Right lobe of liver (tissue), 6 donors: ENCODE measurements at regions not wholly inside any gene's neighbourhood (a gene's known extent, or its start where the extent isn't known, plus 50 kb on each side); places are given as distances from the start of the nearest gene placed in this dataset.

Source experiments
- ATAC-seq, 4 donors: fragments of 200-7000 bp; cut with Tn5 transposase; one replicate each; pipeline ENCODE4 v1.9.1; 2020; ENCODE audit warnings: mild to moderate bottlenecking in 4 of 4, moderate library complexity in 4 of 4
- DNase-seq, 3 donors: peaks; one replicate each; pipeline ENCODE4 v3.0.0-alpha.2; 2020
- H3K27ac ChIP-seq, 3 donors: fragments of 200-600 bp; one replicate each; pipeline ENCODE4 v1.8.0; 2022
- H3K27me3 ChIP-seq, 2 donors: fragments of 200-600 bp; one replicate each; pipeline ENCODE4 v1.8.0; 2022
- H3K36me3 ChIP-seq, 4 donors: fragments of 200-600 bp; sonication (generic) in 1 of 4; one replicate each; pipeline versions ENCODE4 v1.5.1 to v1.8.0; 2017 to 2022; ENCODE audit warnings: control low read depth in 1 of 4
- H3K4me1 ChIP-seq, 4 donors: fragments of 200-600 bp; sonication (generic) in 1 of 4; one replicate each; pipeline versions ENCODE4 v1.5.1 to v1.8.0; 2017 to 2022; ENCODE audit warnings: control low read depth in 1 of 4
- H3K4me3 ChIP-seq, 3 donors: fragments of 200-600 bp; one replicate each; pipeline ENCODE4 v1.8.0; 2022
- H3K9me3 ChIP-seq, 4 donors: fragments of 200-600 bp; sonication (generic) in 1 of 4; one replicate each; pipeline versions ENCODE4 v1.5.1 to v1.8.0; 2017 to 2022; ENCODE audit warnings: control low read depth in 1 of 4
- CTCF ChIP-seq, 4 donors: fragments of 200-600 bp in 3 of 4; fragments of 450-650 bp in 1 of 4; IDR thresholded peaks; one replicate each; pipeline versions ENCODE4 v1.5.1 to v1.8.0; 2016 to 2022; ENCODE audit warnings: antibody characterized with exemption in 4 of 4, mild to moderate bottlenecking in 2 of 4
- POLR2A ChIP-seq: fragments of 450-650 bp; IDR thresholded peaks from one replicate; pipeline ENCODE4 v1.6.1; 2017; ENCODE audit warnings: antibody characterized with exemption, mild to moderate bottlenecking
- WGBS: methylation state at CpG from one replicate; pipeline ENCODE4 v1.1.6; 2018; ENCODE audit warnings: low coverage, low lambda C conversion rate; ENCODE audit not compliant: insufficient coverage; ENCODE audit errors: missing lambda C conversion rate; 5-methylcytosine and 5-hydroxymethylcytosine counted together
- intact Hi-C, 2 donors: fragments of 100-400 bp; cut with DNase I; formaldehyde crosslinking; loops; one replicate each; pipeline versions ENCODE4 v1.11.2 to v1.14.1; 2022
- donor health status: DM: no; HTN: yes; CAD: no.
- donor health status: DM: no; HTN: no; CAD: no.
- donor health status: DM: no; HTN: no; CAD: no.
- donor health status: DM: no; HTN: yes; CAD: no.
- donor health status: DM: no; HTN: yes; CAD: no.

- intact Hi-C loops: no loop called here
- DNase-seq: no peak
- ATAC-seq: peak; percentile 60 to 73 (median 66)
Measured at GRCh38 chr2:177147093-177147694, 65.4 kb upstream of the HNRNPA3 start.

GRCh38 chr2:177147834-177148445, 64.7 kb upstream of the HNRNPA3 start:
- DNase-seq (no peak), ATAC-seq (no peak)
- intact Hi-C loops: no loop called here
- H3K4me3 ChIP-seq: no peak overlapping the region
- no peak overlapping the region for H3K27ac ChIP-seq
- no peaks in the 10 kb centered on the region for H3K9me3 ChIP-seq
- 15% methylated on average over 13 of the region's 13 CpGs for WGBS
- H3K27me3 ChIP-seq: no peaks in the 10 kb centered on the region
- no peak for TF ChIP-seq CTCF (IDR thresholded peaks at IDR 0.05)
- peaks cover 0 to 5% (median 0%) of the 10 kb centered on the region in 4 donors for H3K4me1 ChIP-seq
- H3K36me3 ChIP-seq: no peaks in the 10 kb centered on the region

More at GRCh38 chr2:177147093-177147694, 65.4 kb upstream of the HNRNPA3 start:
- no peak overlapping the region for H3K4me3 ChIP-seq
- no peaks in the 10 kb centered on the region for H3K27me3 ChIP-seq
- H3K4me1 ChIP-seq: peaks cover 0 to 5% (median 0%) of the 10 kb centered on the region in 4 donors
- H3K36me3 ChIP-seq: no peaks in the 10 kb centered on the region
- WGBS: 2% methylated on average over 2 of the region's 2 CpGs
- no peak overlapping the region for H3K27ac ChIP-seq
- TF ChIP-seq POLR2A (no peak), CTCF (IDR thresholded peaks at IDR 0.05) (peak; percentile 55 to 65 (median 63))
- no peaks in the 10 kb centered on the region for H3K9me3 ChIP-seq

GRCh38 chr2:177148477-177149154, 64.0 kb upstream of the HNRNPA3 start:
- Histone ChIP-seq H3K27me3 (no peaks in the 10 kb centered on the region), H3K4me3 (peak overlapping the region; percentile 7 to 22 (median 9)), H3K27ac (no peak overlapping the region), H3K9me3 (no peaks in the 10 kb centered on the region), H3K36me3 (no peaks in the 10 kb centered on the region), H3K4me1 (peaks cover 0 to 5% (median 0%) of the 10 kb centered on the region in 4 donors)
- under 1% methylated on average over 23 of the region's 25 CpGs for WGBS
- intact Hi-C loops: no loop called here
- TF ChIP-seq POLR2A (no peak), CTCF (IDR thresholded peaks at IDR 0.05) (peak; percentile 62 to 86 (median 83))
- ATAC-seq (peak; percentile 98 to 100 (median 98)), DNase-seq (peak; percentile 76 to 84 (median 76))

GRCh38 chr2:177149155-177149503, 63.5 kb upstream of the HNRNPA3 start:
- Histone ChIP-seq H3K4me1 (peaks cover 0 to 5% (median 0%) of the 10 kb centered on the region in 4 donors), H3K4me3 (no peak overlapping the region), H3K27me3 (no peaks in the 10 kb centered on the region), H3K27ac (no peak overlapping the region), H3K36me3 (no peaks in the 10 kb centered on the region), H3K9me3 (no peaks in the 10 kb centered on the region)
- TF ChIP-seq CTCF (IDR thresholded peaks at IDR 0.05) (no peak), POLR2A (no peak)
- no peak for ATAC-seq
- intact Hi-C loops: no loop called here
- no peak for DNase-seq
- WGBS: 0% methylated on average over 1 of the region's 1 CpG
